ENCODE measurements at regions not wholly inside any gene's neighbourhood (a gene's known extent, or its start where the extent isn't known, plus 50 kb on each side); places are given as distances from the start of the nearest gene placed in this dataset.

DNA sequence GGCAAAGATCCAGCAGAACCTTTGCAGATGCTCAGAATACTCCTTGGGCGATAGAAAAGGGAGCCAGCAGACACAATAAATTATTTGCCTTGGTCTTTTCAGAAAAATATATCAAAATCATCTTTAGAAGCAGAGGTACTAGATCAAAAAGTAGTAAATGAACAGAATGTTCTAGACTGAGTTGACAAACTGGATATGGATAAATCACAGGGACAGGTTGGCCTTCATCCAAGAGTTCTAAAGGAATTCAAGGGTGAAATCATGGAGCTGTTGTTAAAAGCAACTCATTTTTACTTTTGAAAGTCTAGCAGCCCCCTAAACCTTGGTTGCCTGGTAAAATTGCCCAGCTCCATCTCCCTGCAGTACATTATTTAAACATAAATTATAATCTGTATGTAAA is 99.1 kb downstream of the PLCE1 start:
- Histone ChIP-seq H3K27ac (ENCODE audit: low read depth, low read length) (no peak overlapping the region), H2AFZ (ENCODE audit: low read depth, low read length, poor library complexity, severe bottlenecking) (no peak overlapping the region), H3K9me2 (ENCODE audit: insufficient read depth) (no peaks in the 10 kb centered on the region), H3K4me1 (ENCODE audit: control insufficient read depth in 1 of 2, insufficient read depth in 2 of 2, low read length in 2 of 2) (no peaks in the 10 kb centered on the region), H3K4me2 (ENCODE audit: low read length) (no peak overlapping the region), H4K20me1 (ENCODE audit: insufficient read depth) (no peaks in the 10 kb centered on the region), H3K9me3 (ENCODE audit: control insufficient read depth in 1 of 2, insufficient read depth in 1 of 2, low read depth in 1 of 2, low read length in 2 of 2) (no peaks in the 10 kb centered on the region), H3K4me3 (replicated peaks in 1 of 2; ENCODE audit: low read depth in 1 of 2, low read length in 2 of 2) (no peak overlapping the region), H3K27me3 (ENCODE audit: insufficient read depth, low read length) (peaks cover 4% of the 10 kb centered on the region; the same call in 1 of the 2 replicates), H3K36me3 (ENCODE audit: control insufficient read depth in 1 of 2, insufficient read depth in 2 of 2, low read length in 2 of 2) (no peaks in the 10 kb centered on the region), H3K79me2 (ENCODE audit: insufficient read depth, low read length) (no peaks in the 10 kb centered on the region), H3K9ac (ENCODE audit: low read length) (no peak overlapping the region)
- RAD21 ChIA-PET (ENCODE audit: low non-redundant PET in 1 of 2, low total read pairs in 2 of 2, uncharacterized antibody in 2 of 2, unreplicated experiment in 2 of 2), result no interaction called here
- DNase-seq (ENCODE audit: low read depth, low spot score), result no peak
- POLR2A ChIA-PET, result no interaction called here
- no TSS peak for BruUV-seq (replicated peaks)
- ATAC-seq, result no peak
- TF ChIP-seq RAD21 (IDR thresholded peaks at IDR 0.05; ENCODE audit: low read depth), result no peak
- no peak for TF ChIP-seq FOSL1 (IDR thresholded peaks at IDR 0.05; ENCODE audit: low read depth)
- no peak for TF ChIP-seq SP1 (IDR thresholded peaks at IDR 0.05; ENCODE audit: low read depth)
- no peak for TF ChIP-seq ZFX (IDR thresholded peaks at IDR 0.05)
- TF ChIP-seq, protein P1, sequence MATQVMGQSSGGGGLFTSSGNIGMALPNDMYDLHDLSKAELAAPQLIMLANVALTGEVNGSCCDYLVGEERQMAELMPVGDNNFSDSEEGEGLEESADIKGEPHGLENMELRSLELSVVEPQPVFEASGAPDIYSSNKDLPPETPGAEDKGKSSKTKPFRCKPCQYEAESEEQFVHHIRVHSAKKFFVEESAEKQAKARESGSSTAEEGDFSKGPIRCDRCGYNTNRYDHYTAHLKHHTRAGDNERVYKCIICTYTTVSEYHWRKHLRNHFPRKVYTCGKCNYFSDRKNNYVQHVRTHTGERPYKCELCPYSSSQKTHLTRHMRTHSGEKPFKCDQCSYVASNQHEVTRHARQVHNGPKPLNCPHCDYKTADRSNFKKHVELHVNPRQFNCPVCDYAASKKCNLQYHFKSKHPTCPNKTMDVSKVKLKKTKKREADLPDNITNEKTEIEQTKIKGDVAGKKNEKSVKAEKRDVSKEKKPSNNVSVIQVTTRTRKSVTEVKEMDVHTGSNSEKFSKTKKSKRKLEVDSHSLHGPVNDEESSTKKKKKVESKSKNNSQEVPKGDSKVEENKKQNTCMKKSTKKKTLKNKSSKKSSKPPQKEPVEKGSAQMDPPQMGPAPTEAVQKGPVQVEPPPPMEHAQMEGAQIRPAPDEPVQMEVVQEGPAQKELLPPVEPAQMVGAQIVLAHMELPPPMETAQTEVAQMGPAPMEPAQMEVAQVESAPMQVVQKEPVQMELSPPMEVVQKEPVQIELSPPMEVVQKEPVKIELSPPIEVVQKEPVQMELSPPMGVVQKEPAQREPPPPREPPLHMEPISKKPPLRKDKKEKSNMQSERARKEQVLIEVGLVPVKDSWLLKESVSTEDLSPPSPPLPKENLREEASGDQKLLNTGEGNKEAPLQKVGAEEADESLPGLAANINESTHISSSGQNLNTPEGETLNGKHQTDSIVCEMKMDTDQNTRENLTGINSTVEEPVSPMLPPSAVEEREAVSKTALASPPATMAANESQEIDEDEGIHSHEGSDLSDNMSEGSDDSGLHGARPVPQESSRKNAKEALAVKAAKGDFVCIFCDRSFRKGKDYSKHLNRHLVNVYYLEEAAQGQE (IDR thresholded peaks at IDR 0.05; ENCODE audit: low read depth), result no peak
- no peak for TF ChIP-seq EGR1 (IDR thresholded peaks at IDR 0.05; ENCODE audit: low read depth)
- no peak for TF ChIP-seq SIN3A (IDR thresholded peaks at IDR 0.05; ENCODE audit: low read depth)
- TF ChIP-seq, protein P2, sequence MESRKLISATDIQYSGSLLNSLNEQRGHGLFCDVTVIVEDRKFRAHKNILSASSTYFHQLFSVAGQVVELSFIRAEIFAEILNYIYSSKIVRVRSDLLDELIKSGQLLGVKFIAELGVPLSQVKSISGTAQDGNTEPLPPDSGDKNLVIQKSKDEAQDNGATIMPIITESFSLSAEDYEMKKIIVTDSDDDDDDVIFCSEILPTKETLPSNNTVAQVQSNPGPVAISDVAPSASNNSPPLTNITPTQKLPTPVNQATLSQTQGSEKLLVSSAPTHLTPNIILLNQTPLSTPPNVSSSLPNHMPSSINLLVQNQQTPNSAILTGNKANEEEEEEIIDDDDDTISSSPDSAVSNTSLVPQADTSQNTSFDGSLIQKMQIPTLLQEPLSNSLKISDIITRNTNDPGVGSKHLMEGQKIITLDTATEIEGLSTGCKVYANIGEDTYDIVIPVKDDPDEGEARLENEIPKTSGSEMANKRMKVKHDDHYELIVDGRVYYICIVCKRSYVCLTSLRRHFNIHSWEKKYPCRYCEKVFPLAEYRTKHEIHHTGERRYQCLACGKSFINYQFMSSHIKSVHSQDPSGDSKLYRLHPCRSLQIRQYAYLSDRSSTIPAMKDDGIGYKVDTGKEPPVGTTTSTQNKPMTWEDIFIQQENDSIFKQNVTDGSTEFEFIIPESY (IDR thresholded peaks at IDR 0.05; ENCODE audit: extremely low read depth, insufficient replicate concordance, low read length), result no peak
- TF ChIP-seq, protein P3, sequence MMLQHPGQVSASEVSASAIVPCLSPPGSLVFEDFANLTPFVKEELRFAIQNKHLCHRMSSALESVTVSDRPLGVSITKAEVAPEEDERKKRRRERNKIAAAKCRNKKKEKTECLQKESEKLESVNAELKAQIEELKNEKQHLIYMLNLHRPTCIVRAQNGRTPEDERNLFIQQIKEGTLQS (IDR thresholded peaks at IDR 0.05), result no peak
- no peak for TF ChIP-seq POLR2AphosphoS5 (IDR thresholded peaks at IDR 0.05; ENCODE audit: low read depth, low read length)
- TF ChIP-seq CBX3 (IDR thresholded peaks at IDR 0.05; ENCODE audit: low read depth), result no peak
- no peak for TF ChIP-seq EZH2 (IDR thresholded peaks at IDR 0.05)
- no peak for TF ChIP-seq POLR2A (IDR thresholded peaks at IDR 0.05; ENCODE audit: borderline replicate concordance, extremely low read depth, insufficient read depth, insufficient read length)
- no peak for TF ChIP-seq JUND (IDR thresholded peaks at IDR 0.05)
- no peak for TF ChIP-seq TCF7L2 (IDR thresholded peaks at IDR 0.05; ENCODE audit: borderline replicate concordance, extremely low read depth, insufficient read depth, insufficient read length)
- no peak for TF ChIP-seq CEBPB (IDR thresholded peaks at IDR 0.05; ENCODE audit: low read depth)
- TF ChIP-seq YY1 (IDR thresholded peaks at IDR 0.05; ENCODE audit: extremely low read depth, insufficient replicate concordance, low read depth, low read length), result no peak
- TF ChIP-seq, protein P4, sequence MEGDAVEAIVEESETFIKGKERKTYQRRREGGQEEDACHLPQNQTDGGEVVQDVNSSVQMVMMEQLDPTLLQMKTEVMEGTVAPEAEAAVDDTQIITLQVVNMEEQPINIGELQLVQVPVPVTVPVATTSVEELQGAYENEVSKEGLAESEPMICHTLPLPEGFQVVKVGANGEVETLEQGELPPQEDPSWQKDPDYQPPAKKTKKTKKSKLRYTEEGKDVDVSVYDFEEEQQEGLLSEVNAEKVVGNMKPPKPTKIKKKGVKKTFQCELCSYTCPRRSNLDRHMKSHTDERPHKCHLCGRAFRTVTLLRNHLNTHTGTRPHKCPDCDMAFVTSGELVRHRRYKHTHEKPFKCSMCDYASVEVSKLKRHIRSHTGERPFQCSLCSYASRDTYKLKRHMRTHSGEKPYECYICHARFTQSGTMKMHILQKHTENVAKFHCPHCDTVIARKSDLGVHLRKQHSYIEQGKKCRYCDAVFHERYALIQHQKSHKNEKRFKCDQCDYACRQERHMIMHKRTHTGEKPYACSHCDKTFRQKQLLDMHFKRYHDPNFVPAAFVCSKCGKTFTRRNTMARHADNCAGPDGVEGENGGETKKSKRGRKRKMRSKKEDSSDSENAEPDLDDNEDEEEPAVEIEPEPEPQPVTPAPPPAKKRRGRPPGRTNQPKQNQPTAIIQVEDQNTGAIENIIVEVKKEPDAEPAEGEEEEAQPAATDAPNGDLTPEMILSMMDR (IDR thresholded peaks at IDR 0.05 in 2 of 3, conservative IDR thresholded peaks at IDR 0.05 in 1 of 3; ENCODE audit: borderline replicate concordance in 1 of 3, insufficient read depth in 1 of 3, low read depth in 2 of 3, low read length in 2 of 3), result no peak
- no peak for TF ChIP-seq ELF1 (IDR thresholded peaks at IDR 0.05; ENCODE audit: borderline replicate concordance, low read depth)
- intact Hi-C loops (cut with micrococcal nuclease), result no loop called here
- CTCF ChIA-PET, result no interaction called here
